GM12892 (cell line): ENCODE measurements at regions not wholly inside any gene's neighbourhood (a gene's known extent, or its start where the extent isn't known, plus 50 kb on each side); places are given as distances from the start of the nearest gene placed in this dataset.

ENCODE experiments used
- DNase-seq: peaks from one replicate; pipeline ENCODE4 v3.0.0; 2011; ENCODE audit not compliant: insufficient read length
- FAIRE-seq: peaks from 2 replicates; lab custom pipeline; 2011; peaks lifted over from hg19 to GRCh38; lab: Jason Lieb, UNC
- POLR2A ChIP-seq: IDR thresholded peaks from 2 replicates; pipeline ENCODE4 v1.6.1; 2011; ENCODE audit warnings: low read depth, low read length, control low read depth
- POLR2AphosphoS5 ChIP-seq: IDR thresholded peaks from 2 replicates; pipeline ENCODE4 v1.6.1; 2011; ENCODE audit warnings: low read depth, low read length, control low read depth
- TAF1 ChIP-seq: IDR thresholded peaks from 2 replicates; pipeline ENCODE4 v1.6.1; 2011; ENCODE audit warnings: low read depth, mild to moderate bottlenecking, control low read depth, low read length, borderline replicate concordance

- no peak for FAIRE-seq
- TF ChIP-seq POLR2AphosphoS5 = no peak
- TF ChIP-seq POLR2A = no peak
- TF ChIP-seq TAF1 = no peak
- DNase-seq = no peak
Measured at GRCh38 chr5:165876538-165876937, 2371.1 kb downstream of the MAT2B start.

- FAIRE-seq (no peak), DNase-seq (no peak)
- TF ChIP-seq TAF1 (no peak), POLR2AphosphoS5 (no peak), POLR2A (no peak)
Measured at GRCh38 chr5:165877475-165877874, 2372.1 kb downstream of the MAT2B start.

GRCh38 chr5:165881259-165881658, 2375.8 kb downstream of the MAT2B start:
- TF ChIP-seq POLR2A = no peak
- TF ChIP-seq TAF1 = no peak
- TF ChIP-seq POLR2AphosphoS5 = no peak
- DNase-seq = no peak
- no peak for FAIRE-seq

- TF ChIP-seq TAF1 = no peak
- no peak for FAIRE-seq
- no peak for DNase-seq
Measured at GRCh38 chr5:165882099-165882498, 2376.7 kb downstream of the MAT2B start.

GRCh38 chr5:165885623-165886350, 2380.4 kb downstream of the MAT2B start:
- FAIRE-seq (no peak), DNase-seq (no peak)

GRCh38 chr5:165887147-165887546, 2381.7 kb downstream of the MAT2B start:
- TF ChIP-seq POLR2AphosphoS5 (no peak), TAF1 (no peak), POLR2A (no peak)
- DNase-seq (no peak), FAIRE-seq (no peak)

More at GRCh38 chr5:165885623-165886350, 2380.4 kb downstream of the MAT2B start:
- TF ChIP-seq POLR2A = no peak
- TF ChIP-seq POLR2AphosphoS5 = no peak
- TF ChIP-seq TAF1 = no peak

GRCh38 chr5:165892383-165892782, 2387.0 kb downstream of the MAT2B start:
- no peak for FAIRE-seq
- TF ChIP-seq POLR2AphosphoS5 = no peak
- no peak for TF ChIP-seq POLR2A
- TF ChIP-seq TAF1 = no peak
- no peak for DNase-seq

- no peak for DNase-seq
- TF ChIP-seq POLR2A (no peak), POLR2AphosphoS5 (no peak), TAF1 (no peak)
Measured at GRCh38 chr5:165894916-165895315, 2389.5 kb downstream of the MAT2B start.

GRCh38 chr5:165903835-165904234, 2387.6 kb upstream of the WWC1 start:
- FAIRE-seq (no peak), DNase-seq (no peak)
- TF ChIP-seq POLR2AphosphoS5 (no peak), POLR2A (no peak), TAF1 (no peak)

More at GRCh38 chr5:165894916-165895315, 2389.5 kb downstream of the MAT2B start:
- no peak for FAIRE-seq

- FAIRE-seq (no peak), DNase-seq (no peak)
- TF ChIP-seq TAF1 = no peak
- no peak for TF ChIP-seq POLR2A
- no peak for TF ChIP-seq POLR2AphosphoS5
Measured at GRCh38 chr5:165906871-165907270, 2384.6 kb upstream of the WWC1 start.

GRCh38 chr5:165913059-165913458, 2378.4 kb upstream of the WWC1 start:
- FAIRE-seq = no peak
- TF ChIP-seq TAF1 (no peak), POLR2AphosphoS5 (no peak), POLR2A (no peak)

GRCh38 chr5:165914456-165914855, 2377.0 kb upstream of the WWC1 start:
- no peak for TF ChIP-seq TAF1
- TF ChIP-seq POLR2A = no peak
- TF ChIP-seq POLR2AphosphoS5 = no peak
- no peak for DNase-seq
- no peak for FAIRE-seq

More at GRCh38 chr5:165913059-165913458, 2378.4 kb upstream of the WWC1 start:
- no peak for DNase-seq

- FAIRE-seq (no peak), DNase-seq (no peak)
- TF ChIP-seq TAF1 (no peak), POLR2A (no peak), POLR2AphosphoS5 (no peak)
Measured at GRCh38 chr5:165919196-165919595, 2372.2 kb upstream of the WWC1 start.
